ENCODE measurements at regions not wholly inside any gene's neighbourhood (a gene's known extent, or its start where the extent isn't known, plus 50 kb on each side); places are given as distances from the start of the nearest gene placed in this dataset.

DNA sequence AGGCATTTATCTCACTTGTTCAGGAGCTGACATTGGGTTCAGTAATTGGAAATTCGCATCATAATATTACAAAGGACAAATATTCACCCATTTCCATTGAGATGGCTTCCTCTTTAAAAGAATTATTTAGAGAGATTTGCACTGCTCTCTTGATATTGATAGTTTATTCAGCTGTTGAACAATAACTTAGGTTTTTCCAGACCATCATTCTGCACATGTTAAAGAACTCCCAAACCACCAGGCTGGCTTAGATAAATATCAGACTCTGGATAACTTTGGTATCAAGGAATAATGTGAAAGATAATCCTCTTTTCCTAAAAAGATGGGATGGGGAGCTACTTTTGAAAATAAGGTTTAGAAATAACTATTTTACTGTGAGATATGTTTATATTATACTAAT is 154.0 kb downstream of the GASK1B start:
- H3K27me3 Mint-ChIP-seq (ENCODE audit: low read depth), result peaks cover 3% of the 10 kb centered on the region
- no peaks in the 10 kb centered on the region for H3K4me1 Mint-ChIP-seq (ENCODE audit: low read depth)
- CTCF ChIA-PET, result interaction anchor here (1.0 kb wide), 1 partner anchor 153 kb away, joined by 3 read pairs; no protein-coding TSS in a partner anchor
- DNase-seq, result no peak
- intact Hi-C loops (cut with micrococcal nuclease), result no loop called here
- H3K27ac Mint-ChIP-seq, result no peak overlapping the region
- no peak overlapping the region for H3K4me3 Mint-ChIP-seq
- H3K9me3 Mint-ChIP-seq, result no peaks in the 10 kb centered on the region
- no peaks in the 10 kb centered on the region for H3K36me3 Mint-ChIP-seq (ENCODE audit: low read depth)

- Mint-ChIP-seq H3K4me3 (no peak overlapping the region), H3K27ac (peak overlapping the region; percentile 54), H3K36me3 (ENCODE audit: low read depth) (no peaks in the 10 kb centered on the region), H3K4me1 (ENCODE audit: low read depth) (no peaks in the 10 kb centered on the region), H3K27me3 (ENCODE audit: low read depth) (peaks cover 5% of the 10 kb centered on the region), H3K9me3 (no peaks in the 10 kb centered on the region)
- CTCF ChIA-PET, result interaction anchor here (1.0 kb wide), 1 partner anchor 154 kb away, joined by 3 read pairs; no protein-coding TSS in a partner anchor
- DNase-seq, result no peak
- intact Hi-C loops (cut with micrococcal nuclease), result no loop called here
Measured at GRCh38 chr4:158018221-158018830, 154.5 kb downstream of the GASK1B start.

DNA sequence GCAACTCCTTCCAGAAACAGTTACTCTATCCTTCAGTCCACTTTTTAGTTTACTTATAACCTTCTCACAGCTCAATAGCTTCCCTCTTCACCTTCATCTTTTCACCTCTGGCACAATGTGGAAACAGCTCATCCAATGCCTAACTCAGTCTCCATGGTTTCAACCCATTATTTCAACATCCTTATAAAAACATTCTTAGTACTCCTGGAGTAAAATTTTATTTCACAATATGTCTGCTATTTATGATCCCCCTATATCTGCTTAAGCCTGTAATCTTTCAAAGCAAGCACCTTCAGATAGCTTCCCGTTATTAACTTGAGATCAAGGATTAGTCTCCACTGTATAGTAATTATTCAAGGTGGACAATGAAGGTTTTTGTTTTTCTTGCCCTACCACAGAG is 156.3 kb downstream of the GASK1B start:
- DNase-seq, result no peak
- intact Hi-C loops (cut with micrococcal nuclease), result no loop called here
- Mint-ChIP-seq H3K9me3 (no peaks in the 10 kb centered on the region), H3K4me1 (ENCODE audit: low read depth) (no peaks in the 10 kb centered on the region), H3K27ac (no peak overlapping the region), H3K4me3 (no peak overlapping the region), H3K36me3 (ENCODE audit: low read depth) (no peaks in the 10 kb centered on the region), H3K27me3 (ENCODE audit: low read depth) (peaks cover 5% of the 10 kb centered on the region)
- CTCF ChIA-PET, result interaction anchor here (0.6 to 0.7 kb wide), 2 partner anchors 186 to 1038 kb away, joined by 3 to 4 read pairs; no protein-coding TSS in a partner anchor

DNA sequence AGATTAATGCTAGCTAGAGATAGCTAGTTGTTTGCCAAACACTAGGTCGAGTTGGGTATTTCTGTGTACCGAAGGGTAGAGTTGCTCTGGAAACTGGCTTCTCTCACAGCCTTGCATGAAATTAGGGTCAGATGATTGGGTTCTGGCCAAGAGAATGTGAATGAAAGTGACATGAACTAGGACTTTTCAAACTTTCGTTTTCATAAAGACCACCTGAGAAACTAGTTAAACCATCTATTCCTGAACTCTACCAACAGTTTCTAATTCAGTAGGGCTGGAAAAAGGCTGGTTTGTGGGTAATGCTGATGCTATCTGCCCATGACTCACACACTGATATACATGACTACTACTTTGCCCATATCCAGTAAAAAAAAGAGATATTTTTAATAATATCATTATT is 157.6 kb downstream of the GASK1B start:
- Mint-ChIP-seq H3K9me3 (no peaks in the 10 kb centered on the region), H3K27me3 (ENCODE audit: low read depth) (peaks cover 3% of the 10 kb centered on the region), H3K36me3 (ENCODE audit: low read depth) (no peaks in the 10 kb centered on the region), H3K27ac (no peak overlapping the region), H3K4me3 (no peak overlapping the region), H3K4me1 (ENCODE audit: low read depth) (no peaks in the 10 kb centered on the region)
- no peak for DNase-seq
- CTCF ChIA-PET, result no interaction called here
- intact Hi-C loops (cut with micrococcal nuclease), result no loop called here

GRCh38 chr4:158013858-158014257 is 159.0 kb downstream of the GASK1B start:
- Mint-ChIP-seq H3K27me3 (ENCODE audit: low read depth) (peaks cover 3% of the 10 kb centered on the region), H3K27ac (no peak overlapping the region), H3K36me3 (ENCODE audit: low read depth) (no peaks in the 10 kb centered on the region), H3K4me1 (ENCODE audit: low read depth) (no peaks in the 10 kb centered on the region), H3K9me3 (no peaks in the 10 kb centered on the region), H3K4me3 (no peak overlapping the region)
- CTCF ChIA-PET, result interaction anchor here (0.6 kb wide), 1 partner anchor 194 kb away, joined by 3 read pairs; no protein-coding TSS in a partner anchor
- intact Hi-C loops (cut with micrococcal nuclease), result no loop called here
- DNase-seq, result no peak

- CTCF ChIA-PET, result no interaction called here
- intact Hi-C loops (cut with micrococcal nuclease), result no loop called here
- Mint-ChIP-seq H3K36me3 (ENCODE audit: low read depth) (no peaks in the 10 kb centered on the region), H3K27ac (no peak overlapping the region), H3K27me3 (ENCODE audit: low read depth) (peaks cover 3% of the 10 kb centered on the region), H3K9me3 (no peaks in the 10 kb centered on the region), H3K4me1 (ENCODE audit: low read depth) (no peaks in the 10 kb centered on the region), H3K4me3 (no peak overlapping the region)
- no peak for DNase-seq
Measured at GRCh38 chr4:158010361-158010760, 162.5 kb downstream of the GASK1B start.

DNA sequence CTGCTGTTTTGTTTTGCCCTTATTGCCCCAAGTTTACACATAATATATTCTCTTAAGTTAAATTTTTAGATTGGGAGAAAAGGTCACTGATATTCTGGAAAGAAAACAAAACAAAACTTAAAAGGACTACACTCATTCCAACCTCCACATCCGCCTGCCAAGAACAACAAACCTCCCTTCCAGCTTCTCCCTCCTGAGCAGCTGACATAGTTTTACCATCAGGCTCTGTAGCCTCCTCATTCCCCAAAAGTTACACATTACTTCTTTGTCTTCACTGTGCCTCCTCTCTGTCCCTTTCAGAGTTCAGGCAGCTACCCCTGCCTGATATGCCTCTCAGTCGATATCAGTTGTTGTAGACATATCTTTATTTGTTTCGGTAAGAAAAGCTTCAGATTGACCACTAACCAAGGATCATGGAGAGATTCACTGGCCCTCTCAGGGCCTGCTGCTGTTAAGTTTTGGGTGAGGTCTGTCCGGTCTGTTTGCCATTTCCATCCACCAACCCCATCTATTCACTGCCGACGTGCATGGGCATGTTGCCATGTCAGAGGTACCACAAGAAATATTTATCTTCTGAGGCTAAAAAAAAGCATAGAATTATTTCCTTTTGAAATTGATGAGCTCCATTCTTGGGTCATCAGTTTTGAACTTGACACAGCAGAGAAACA is 164.1 kb downstream of the GASK1B start:
- no peak overlapping the region for H3K27ac Mint-ChIP-seq
- no peak overlapping the region for H3K4me3 Mint-ChIP-seq
- no peaks in the 10 kb centered on the region for H3K9me3 Mint-ChIP-seq
- intact Hi-C loops (cut with micrococcal nuclease), result no loop called here
- CTCF ChIA-PET, result no interaction called here
- no peak for DNase-seq
- H3K27me3 Mint-ChIP-seq (ENCODE audit: low read depth), result peaks cover under 1% of the 10 kb centered on the region
- no peaks in the 10 kb centered on the region for H3K36me3 Mint-ChIP-seq (ENCODE audit: low read depth)
- H3K4me1 Mint-ChIP-seq (ENCODE audit: low read depth), result no peaks in the 10 kb centered on the region

DNA sequence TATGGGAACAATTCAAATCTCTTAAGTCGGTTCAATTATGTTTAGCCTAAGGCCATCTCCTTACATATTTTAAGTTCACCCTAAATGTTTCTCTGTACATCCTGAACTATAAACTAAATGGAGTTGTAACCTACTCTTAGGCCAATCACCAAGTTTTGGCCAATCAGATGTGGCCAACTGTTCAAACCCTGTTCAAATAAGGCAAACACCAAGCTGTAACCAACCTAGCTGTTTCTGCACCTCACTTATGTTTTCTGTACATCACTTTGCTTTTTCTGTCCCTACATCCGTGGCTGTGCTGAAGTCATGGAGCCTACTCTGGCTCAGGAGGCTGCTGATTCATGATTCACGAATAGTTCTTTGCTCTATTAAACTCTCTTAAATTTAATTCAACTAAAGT is 165.3 kb downstream of the GASK1B start:
- H3K4me3 Mint-ChIP-seq, result no peak overlapping the region
- CTCF ChIA-PET, result no interaction called here
- H3K9me3 Mint-ChIP-seq, result no peaks in the 10 kb centered on the region
- H3K27ac Mint-ChIP-seq, result no peak overlapping the region
- no peaks in the 10 kb centered on the region for H3K27me3 Mint-ChIP-seq (ENCODE audit: low read depth)
- H3K36me3 Mint-ChIP-seq (ENCODE audit: low read depth), result no peaks in the 10 kb centered on the region
- intact Hi-C loops (cut with micrococcal nuclease), result no loop called here
- no peak for DNase-seq
- no peaks in the 10 kb centered on the region for H3K4me1 Mint-ChIP-seq (ENCODE audit: low read depth)

DNA sequence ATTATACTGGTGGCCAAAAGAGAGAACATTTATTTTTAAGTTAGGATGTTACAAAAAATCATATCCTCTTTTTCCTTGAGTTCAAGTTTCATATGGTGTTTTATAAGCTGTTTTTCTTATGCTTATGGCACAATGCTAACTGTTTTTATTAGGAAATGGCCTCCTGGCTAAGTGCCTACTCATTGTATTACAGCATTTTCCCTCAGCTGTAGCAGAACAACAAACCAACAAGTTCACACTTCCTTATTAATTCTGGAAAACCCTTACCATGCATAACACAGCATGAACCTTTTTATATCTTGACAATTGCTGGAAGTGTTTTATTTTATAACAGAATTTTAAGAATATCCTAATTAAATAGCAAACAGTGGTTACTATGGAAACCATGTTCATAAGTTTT is 165.8 kb downstream of the GASK1B start:
- no peaks in the 10 kb centered on the region for H3K27me3 Mint-ChIP-seq (ENCODE audit: low read depth)

GRCh38 chr4:158005021-158005420 is 167.8 kb downstream of the GASK1B start:
- Mint-ChIP-seq H3K27me3 (ENCODE audit: low read depth) (no peaks in the 10 kb centered on the region), H3K36me3 (ENCODE audit: low read depth) (no peaks in the 10 kb centered on the region), H3K9me3 (no peaks in the 10 kb centered on the region), H3K4me3 (no peak overlapping the region), H3K4me1 (ENCODE audit: low read depth) (no peaks in the 10 kb centered on the region), H3K27ac (no peak overlapping the region)
- no peak for DNase-seq
- CTCF ChIA-PET, result no interaction called here
- intact Hi-C loops (cut with micrococcal nuclease), result no loop called here

More for the DNA sequence above, 165.8 kb downstream of the GASK1B start:
- intact Hi-C loops (cut with micrococcal nuclease), result no loop called here
- no peak for DNase-seq
- no peak overlapping the region for H3K4me3 Mint-ChIP-seq
- no peak overlapping the region for H3K27ac Mint-ChIP-seq
- H3K9me3 Mint-ChIP-seq, result no peaks in the 10 kb centered on the region
- CTCF ChIA-PET, result no interaction called here
- no peaks in the 10 kb centered on the region for H3K4me1 Mint-ChIP-seq (ENCODE audit: low read depth)
- no peaks in the 10 kb centered on the region for H3K36me3 Mint-ChIP-seq (ENCODE audit: low read depth)

DNA sequence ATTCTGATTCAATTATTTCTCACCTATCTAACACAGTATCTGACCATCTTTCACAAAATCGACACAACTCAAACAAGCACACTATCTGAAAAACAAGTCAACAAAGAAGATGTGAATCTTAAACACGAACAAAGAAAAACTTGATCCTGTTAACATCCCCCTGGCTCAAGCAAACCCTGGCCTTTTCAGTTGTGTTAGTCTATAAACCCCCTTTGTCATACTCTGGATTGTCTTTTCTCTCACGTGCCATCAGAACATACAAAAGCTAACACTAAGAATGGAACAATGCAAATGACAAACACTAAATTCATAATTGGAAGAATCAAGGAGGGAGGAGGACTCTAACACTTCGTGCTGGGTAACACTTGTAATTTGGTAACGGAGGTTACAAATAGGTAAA is 168.7 kb downstream of the GASK1B start:
- Mint-ChIP-seq H3K27me3 (ENCODE audit: low read depth) (no peaks in the 10 kb centered on the region), H3K27ac (no peak overlapping the region), H3K4me3 (no peak overlapping the region), H3K4me1 (ENCODE audit: low read depth) (no peaks in the 10 kb centered on the region), H3K9me3 (no peaks in the 10 kb centered on the region), H3K36me3 (ENCODE audit: low read depth) (no peaks in the 10 kb centered on the region)
- intact Hi-C loops (cut with micrococcal nuclease), result no loop called here
- CTCF ChIA-PET, result interaction anchor here (0.6 kb wide), 1 partner anchor 257 kb away, joined by 3 read pairs; no protein-coding TSS in a partner anchor
- DNase-seq, result no peak

DNA sequence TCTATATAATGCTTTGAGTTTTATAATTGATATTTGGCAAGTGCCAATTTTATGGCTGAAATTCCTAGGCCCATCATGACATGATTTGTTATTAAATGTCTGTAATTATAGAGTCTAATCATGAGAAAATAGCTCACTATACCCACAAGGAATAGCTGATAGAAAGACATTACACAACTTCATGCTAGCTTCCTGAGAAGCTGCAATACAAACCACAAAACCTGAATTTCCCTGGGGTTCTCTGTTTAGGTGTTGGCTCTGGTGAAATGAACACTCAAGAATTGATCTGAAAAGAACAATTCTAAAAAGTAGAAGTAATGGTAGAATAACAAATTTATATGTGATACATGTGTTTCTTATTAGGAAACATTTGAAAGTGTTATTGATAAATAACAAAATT is 169.6 kb downstream of the GASK1B start:
- H3K27ac Mint-ChIP-seq, result no peak overlapping the region
- H3K4me1 Mint-ChIP-seq (ENCODE audit: low read depth), result no peaks in the 10 kb centered on the region
- no peaks in the 10 kb centered on the region for H3K27me3 Mint-ChIP-seq (ENCODE audit: low read depth)
- H3K36me3 Mint-ChIP-seq (ENCODE audit: low read depth), result no peaks in the 10 kb centered on the region
- no peak for DNase-seq
- H3K4me3 Mint-ChIP-seq, result no peak overlapping the region
- intact Hi-C loops (cut with micrococcal nuclease), result no loop called here
- H3K9me3 Mint-ChIP-seq, result no peaks in the 10 kb centered on the region
- CTCF ChIA-PET, result no interaction called here

DNA sequence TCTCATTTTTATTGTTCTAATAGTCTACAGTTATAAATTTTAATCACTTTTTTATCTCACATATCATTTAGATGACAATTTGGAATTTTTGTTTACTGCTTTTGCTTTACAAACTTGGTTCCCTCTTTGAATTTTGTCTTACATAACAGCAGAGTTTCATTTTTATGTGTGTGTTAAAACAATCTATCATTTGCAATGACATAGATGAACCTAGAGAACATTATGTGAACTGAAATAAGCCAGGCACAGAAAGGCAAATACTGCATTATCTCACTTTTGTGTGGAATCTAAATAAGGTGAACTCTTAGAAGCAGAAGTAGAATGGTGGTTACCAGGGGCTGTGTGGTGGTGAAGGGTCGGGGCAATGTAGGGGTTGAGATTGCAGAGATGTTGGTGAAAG is 170.7 kb downstream of the GASK1B start:
- Mint-ChIP-seq H3K4me3 (no peak overlapping the region), H3K9me3 (no peaks in the 10 kb centered on the region), H3K27ac (no peak overlapping the region), H3K27me3 (ENCODE audit: low read depth) (no peaks in the 10 kb centered on the region), H3K4me1 (ENCODE audit: low read depth) (no peaks in the 10 kb centered on the region), H3K36me3 (ENCODE audit: low read depth) (no peaks in the 10 kb centered on the region)
- intact Hi-C loops (cut with micrococcal nuclease), result no loop called here
- CTCF ChIA-PET, result no interaction called here
- no peak for DNase-seq

Measured in activated naive CD4-positive, alpha-beta T cell treated with anti-CD3 and anti-CD28 coated beads for 36 hours (primary cell).